Esophagus muscularis mucosa (tissue), 3 donors: ENCODE measurements at regions not wholly inside any gene's neighbourhood (a gene's known extent, or its start where the extent isn't known, plus 50 kb on each side); places are given as distances from the start of the nearest gene placed in this dataset.

Source experiments
- POLR2A ChIP-seq: fragments of 450-650 bp; IDR thresholded peaks from one replicate; pipeline ENCODE4 v1.6.1; 2017; ENCODE audit warnings: antibody characterized with exemption, moderate library complexity, mild to moderate bottlenecking, low read depth
- TF ChIP-seq, protein P1 (sequence below), 3 experiments: fragments of 200-600 bp in 2 of 3; fragments of 450-650 bp in 1 of 3; sonication (generic) in 2 of 3; IDR thresholded peaks; one replicate each; pipeline ENCODE4 v1.5.1; 2017 to 2019; ENCODE audit warnings: antibody characterized with exemption in 3 of 3, mild to moderate bottlenecking in 2 of 3, moderate library complexity in 1 of 3

DNA sequence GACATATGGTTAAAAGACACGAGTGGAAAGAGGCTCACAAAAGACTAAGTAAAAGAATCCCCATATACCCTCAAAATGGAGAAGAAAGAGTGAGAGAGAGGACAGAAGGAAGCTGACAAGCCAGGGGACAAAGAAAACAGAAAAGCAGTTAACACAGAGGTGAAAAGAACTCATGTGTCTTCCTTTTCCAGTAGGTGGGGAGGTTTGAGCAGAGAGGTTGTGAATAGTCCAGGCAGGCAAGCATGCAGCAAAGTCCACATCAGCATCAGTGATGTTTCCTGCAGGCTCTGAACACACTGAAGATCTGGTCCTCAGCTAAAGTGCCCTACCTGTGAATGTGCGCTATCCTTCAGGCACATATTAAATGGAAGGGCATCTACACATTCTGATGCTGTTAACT is 196.5 kb upstream of the IRAK1BP1 start:
- TF ChIP-seq POLR2A: no peak
- TF ChIP-seq, protein P1, sequence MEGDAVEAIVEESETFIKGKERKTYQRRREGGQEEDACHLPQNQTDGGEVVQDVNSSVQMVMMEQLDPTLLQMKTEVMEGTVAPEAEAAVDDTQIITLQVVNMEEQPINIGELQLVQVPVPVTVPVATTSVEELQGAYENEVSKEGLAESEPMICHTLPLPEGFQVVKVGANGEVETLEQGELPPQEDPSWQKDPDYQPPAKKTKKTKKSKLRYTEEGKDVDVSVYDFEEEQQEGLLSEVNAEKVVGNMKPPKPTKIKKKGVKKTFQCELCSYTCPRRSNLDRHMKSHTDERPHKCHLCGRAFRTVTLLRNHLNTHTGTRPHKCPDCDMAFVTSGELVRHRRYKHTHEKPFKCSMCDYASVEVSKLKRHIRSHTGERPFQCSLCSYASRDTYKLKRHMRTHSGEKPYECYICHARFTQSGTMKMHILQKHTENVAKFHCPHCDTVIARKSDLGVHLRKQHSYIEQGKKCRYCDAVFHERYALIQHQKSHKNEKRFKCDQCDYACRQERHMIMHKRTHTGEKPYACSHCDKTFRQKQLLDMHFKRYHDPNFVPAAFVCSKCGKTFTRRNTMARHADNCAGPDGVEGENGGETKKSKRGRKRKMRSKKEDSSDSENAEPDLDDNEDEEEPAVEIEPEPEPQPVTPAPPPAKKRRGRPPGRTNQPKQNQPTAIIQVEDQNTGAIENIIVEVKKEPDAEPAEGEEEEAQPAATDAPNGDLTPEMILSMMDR (IDR thresholded peaks at IDR 0.05): no peak
